ENCODE measurements at regions not wholly inside any gene's neighbourhood (a gene's known extent, or its start where the extent isn't known, plus 50 kb on each side); places are given as distances from the start of the nearest gene placed in this dataset.
"Not testable (repeated sequence)": the region's sequence is repeated elsewhere in the genome, so short reads cannot be mapped to it uniquely, and the experiment has no call there.

- no peak for DNase-seq (ENCODE audit: low read depth)
These were observed 512.1 kb upstream of the ROBO2 start for GRCh38 chr3:76527773-76528172.

GRCh38 chr3:76532158-76532822 lies 507.6 kb upstream of the ROBO2 start:
- DNase-seq (ENCODE audit: low read depth), result no peak

- DNase-seq (ENCODE audit: low read depth), result not testable (repeated sequence)
These were observed 506.2 kb upstream of the ROBO2 start for GRCh38 chr3:76533710-76534109.

- DNase-seq (ENCODE audit: low read depth), result not testable (repeated sequence)
These were observed 502.0 kb upstream of the ROBO2 start for GRCh38 chr3:76537857-76538256.

- DNase-seq (ENCODE audit: low read depth), result no peak
These were observed 492.2 kb upstream of the ROBO2 start for GRCh38 chr3:76547674-76548073.

GRCh38 chr3:76550522-76551201 lies 489.2 kb upstream of the ROBO2 start:
- no peak for DNase-seq (ENCODE audit: low read depth)

- DNase-seq (ENCODE audit: low read depth), result no peak
These were observed 488.2 kb upstream of the ROBO2 start for GRCh38 chr3:76551739-76552138.

GRCh38 chr3:76552653-76553052 lies 487.2 kb upstream of the ROBO2 start:
- DNase-seq (ENCODE audit: low read depth), result peak; percentile 51

GRCh38 chr3:76554707-76555106 lies 485.2 kb upstream of the ROBO2 start:
- peak; percentile 68 for DNase-seq (ENCODE audit: low read depth)

GRCh38 chr3:76561494-76562236 lies 478.2 kb upstream of the ROBO2 start:
- DNase-seq (ENCODE audit: low read depth), result peak; percentile 29

GRCh38 chr3:76565496-76566210 lies 474.2 kb upstream of the ROBO2 start:
- DNase-seq (ENCODE audit: low read depth), result no peak

- DNase-seq (ENCODE audit: low read depth), result no peak
These were observed 473.7 kb upstream of the ROBO2 start for GRCh38 chr3:76566211-76566534.

- DNase-seq (ENCODE audit: low read depth), result no peak
These were observed 473.0 kb upstream of the ROBO2 start for GRCh38 chr3:76566904-76567303.

- DNase-seq (ENCODE audit: low read depth), result peak; percentile 27
These were observed 469.4 kb upstream of the ROBO2 start for GRCh38 chr3:76570436-76571057.

GRCh38 chr3:76576201-76576600 lies 463.7 kb upstream of the ROBO2 start:
- DNase-seq (ENCODE audit: low read depth), result no peak

GRCh38 chr3:76582098-76582497 lies 457.8 kb upstream of the ROBO2 start:
- DNase-seq (ENCODE audit: low read depth), result no peak

GRCh38 chr3:76582632-76583378 lies 457.1 kb upstream of the ROBO2 start:
- no peak for DNase-seq (ENCODE audit: low read depth)

- DNase-seq (ENCODE audit: low read depth), result peak; percentile 10
These were observed 454.0 kb upstream of the ROBO2 start for GRCh38 chr3:76585794-76586392.

- peak; percentile 37 for DNase-seq (ENCODE audit: low read depth)
These were observed 453.4 kb upstream of the ROBO2 start for GRCh38 chr3:76586471-76586870.

- no peak for DNase-seq (ENCODE audit: low read depth)
These were observed 429.7 kb upstream of the ROBO2 start for GRCh38 chr3:76610150-76610549.

GRCh38 chr3:76615719-76616118 lies 424.2 kb upstream of the ROBO2 start:
- no peak for DNase-seq (ENCODE audit: low read depth)
